Glomerular visceral epithelial cell (primary cell): ENCODE measurements at regions not wholly inside any gene's neighbourhood (a gene's known extent, or its start where the extent isn't known, plus 50 kb on each side); places are given as distances from the start of the nearest gene placed in this dataset.
A peak's percentile ranks its signal among the peaks of the same experiment; 100 is the strongest.
"Not testable (repeated sequence)": the region's sequence is repeated elsewhere in the genome, so short reads cannot be mapped to it uniquely, and the experiment has no call there.

Source experiments
- DNase-seq: peaks from one replicate; pipeline ENCODE4 v3.0.0-alpha.2; 2016; ENCODE audit errors: extremely low spot score

- no peak for DNase-seq
Measured at GRCh38 chr19:13712767-13713201, 51.5 kb upstream of the MRI1 start.

- no peak for DNase-seq
Measured at GRCh38 chr19:13707915-13708314, 56.4 kb upstream of the MRI1 start.

GRCh38 chr19:13705928-13706447 is 58.3 kb upstream of the MRI1 start:
- DNase-seq = no peak

GRCh38 chr19:13705201-13705600 is 59.1 kb upstream of the MRI1 start:
- DNase-seq = no peak

- DNase-seq = no peak
Measured at GRCh38 chr19:13701624-13702023, 62.7 kb upstream of the MRI1 start.

GRCh38 chr19:13700621-13701020 is 63.7 kb upstream of the MRI1 start:
- DNase-seq = no peak

GRCh38 chr19:13699786-13700185 is 64.5 kb upstream of the MRI1 start:
- no peak for DNase-seq

- no peak for DNase-seq
Measured at GRCh38 chr19:13696839-13697238, 67.5 kb upstream of the MRI1 start.

GRCh38 chr19:13693889-13694288 is 70.4 kb upstream of the MRI1 start:
- no peak for DNase-seq

- peak; percentile 65 for DNase-seq
Measured at GRCh38 chr19:13691569-13692435, 72.5 kb upstream of the MRI1 start.

- no peak for DNase-seq
Measured at GRCh38 chr19:13689085-13689484, 75.2 kb upstream of the MRI1 start.

- DNase-seq = no peak
Measured at GRCh38 chr19:13684021-13684420, 80.3 kb upstream of the MRI1 start.

GRCh38 chr19:13681509-13681908 is 82.8 kb upstream of the MRI1 start:
- DNase-seq = no peak

- DNase-seq = not testable (repeated sequence)
Measured at GRCh38 chr19:13680708-13681360, 83.5 kb upstream of the MRI1 start.

- not testable (repeated sequence) for DNase-seq
Measured at GRCh38 chr19:13676967-13677366, 87.4 kb upstream of the MRI1 start.

- peak; percentile 27 for DNase-seq
Measured at GRCh38 chr19:13672480-13673175, 91.7 kb upstream of the MRI1 start.

GRCh38 chr19:13670846-13671245 is 93.5 kb upstream of the MRI1 start:
- DNase-seq = no peak

- no peak for DNase-seq
Measured at GRCh38 chr19:13669780-13670355, 94.5 kb upstream of the MRI1 start.

- no peak for DNase-seq
Measured at GRCh38 chr19:13668964-13669363, 95.4 kb upstream of the MRI1 start.

GRCh38 chr19:13666165-13666564 is 98.2 kb upstream of the MRI1 start:
- DNase-seq = no peak

GRCh38 chr19:13665125-13665905 is 99.0 kb upstream of the MRI1 start:
- DNase-seq = no peak
